Uterus (tissue), 2 donors: ENCODE measurements at regions not wholly inside any gene's neighbourhood (a gene's known extent, or its start where the extent isn't known, plus 50 kb on each side); places are given as distances from the start of the nearest gene placed in this dataset.

Experiments
- POLR2A ChIP-seq, 2 donors: fragments of 450-650 bp; IDR thresholded peaks; one replicate each; pipeline ENCODE4 v1.6.1; 2016; ENCODE audit warnings: antibody characterized with exemption in 2 of 2, mild to moderate bottlenecking in 1 of 2, moderate library complexity in 1 of 2
- TF ChIP-seq, protein P1 (sequence below), 4 experiments: fragments of 200-600 bp in 2 of 4; fragments of 450-650 bp in 2 of 4; sonication (generic) in 2 of 4; IDR thresholded peaks; one replicate each; pipeline ENCODE4 v1.5.1; 2016 to 2019; ENCODE audit warnings: antibody characterized with exemption in 4 of 4, mild to moderate bottlenecking in 2 of 4, moderate library complexity in 1 of 4

DNA sequence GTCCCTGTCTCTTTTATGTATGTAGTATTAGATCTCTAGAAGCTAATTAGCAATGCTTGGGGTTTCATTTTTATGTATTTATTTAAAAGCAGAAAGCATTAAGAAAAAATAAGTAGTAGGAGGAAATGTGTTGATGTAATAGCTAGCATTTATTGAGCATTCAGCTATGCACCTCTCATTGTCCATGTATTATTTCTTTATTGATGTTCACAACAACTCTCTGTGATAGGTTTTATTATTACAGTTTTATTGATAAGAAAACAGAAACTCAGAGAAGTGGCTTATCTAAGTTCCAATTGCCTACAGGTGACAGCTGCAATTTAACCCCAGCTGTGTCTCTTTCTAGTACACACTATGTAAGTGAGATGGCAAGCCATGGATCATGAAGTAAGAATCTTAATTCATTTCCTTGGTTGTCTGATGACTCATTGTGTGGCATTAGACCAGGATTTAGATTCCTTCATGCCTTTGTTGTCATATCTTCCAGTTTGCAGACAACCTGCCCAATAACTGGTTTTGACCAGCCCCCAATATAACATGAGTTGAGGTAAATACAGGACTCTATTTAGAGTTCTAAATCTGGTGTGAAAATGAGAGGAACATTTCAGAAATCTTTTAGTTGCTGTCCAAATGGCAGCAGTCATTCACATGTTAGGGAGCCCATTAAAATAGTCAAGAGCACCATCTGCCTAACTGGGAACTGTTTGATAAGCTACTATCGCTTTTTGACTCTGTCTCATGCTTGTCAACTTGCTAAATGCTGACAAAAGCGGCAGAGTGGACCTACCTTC, 170.8 kb upstream of the PHACTR1 start:
- no peak for TF ChIP-seq POLR2A (IDR thresholded peaks at IDR 0.05)
- TF ChIP-seq, protein P1, sequence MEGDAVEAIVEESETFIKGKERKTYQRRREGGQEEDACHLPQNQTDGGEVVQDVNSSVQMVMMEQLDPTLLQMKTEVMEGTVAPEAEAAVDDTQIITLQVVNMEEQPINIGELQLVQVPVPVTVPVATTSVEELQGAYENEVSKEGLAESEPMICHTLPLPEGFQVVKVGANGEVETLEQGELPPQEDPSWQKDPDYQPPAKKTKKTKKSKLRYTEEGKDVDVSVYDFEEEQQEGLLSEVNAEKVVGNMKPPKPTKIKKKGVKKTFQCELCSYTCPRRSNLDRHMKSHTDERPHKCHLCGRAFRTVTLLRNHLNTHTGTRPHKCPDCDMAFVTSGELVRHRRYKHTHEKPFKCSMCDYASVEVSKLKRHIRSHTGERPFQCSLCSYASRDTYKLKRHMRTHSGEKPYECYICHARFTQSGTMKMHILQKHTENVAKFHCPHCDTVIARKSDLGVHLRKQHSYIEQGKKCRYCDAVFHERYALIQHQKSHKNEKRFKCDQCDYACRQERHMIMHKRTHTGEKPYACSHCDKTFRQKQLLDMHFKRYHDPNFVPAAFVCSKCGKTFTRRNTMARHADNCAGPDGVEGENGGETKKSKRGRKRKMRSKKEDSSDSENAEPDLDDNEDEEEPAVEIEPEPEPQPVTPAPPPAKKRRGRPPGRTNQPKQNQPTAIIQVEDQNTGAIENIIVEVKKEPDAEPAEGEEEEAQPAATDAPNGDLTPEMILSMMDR (IDR thresholded peaks at IDR 0.05), result no peak
